Spleen (tissue), 7 donors: ENCODE measurements at regions not wholly inside any gene's neighbourhood (a gene's known extent, or its start where the extent isn't known, plus 50 kb on each side); places are given as distances from the start of the nearest gene placed in this dataset.

ENCODE experiments used
- POLR2A ChIP-seq, 3 donors: fragments of 450-650 bp; IDR thresholded peaks; one replicate each; pipeline ENCODE4 v1.5.1; 2017; ENCODE audit warnings: antibody characterized with exemption in 3 of 3, mild to moderate bottlenecking in 1 of 3
- TF ChIP-seq, protein P1 (sequence below), 11 experiments: fragments of 200-600 bp in 7 of 11; fragments of 450-650 bp in 4 of 11; sonication (generic) in 4 of 11; IDR thresholded peaks in 8 of 11; conservative IDR thresholded peaks in 3 of 11; 1 replicate in 7 of 11; 2 replicates in 4 of 11; pipeline versions ENCODE4 v1.4.0 to v1.8.0; 2016 to 2021; ENCODE audit warnings: antibody characterized with exemption in 11 of 11, inconsistent platforms in 4 of 11, mild to moderate bottlenecking in 1 of 11
- donor health status: DM: no; HTN: no; CAD: no; lungs with moderate emphysema.
- donor health status: DM: no; HTN: no; CAD: no.
- donor health status: DM: no; HTN: no; CAD: no.

DNA sequence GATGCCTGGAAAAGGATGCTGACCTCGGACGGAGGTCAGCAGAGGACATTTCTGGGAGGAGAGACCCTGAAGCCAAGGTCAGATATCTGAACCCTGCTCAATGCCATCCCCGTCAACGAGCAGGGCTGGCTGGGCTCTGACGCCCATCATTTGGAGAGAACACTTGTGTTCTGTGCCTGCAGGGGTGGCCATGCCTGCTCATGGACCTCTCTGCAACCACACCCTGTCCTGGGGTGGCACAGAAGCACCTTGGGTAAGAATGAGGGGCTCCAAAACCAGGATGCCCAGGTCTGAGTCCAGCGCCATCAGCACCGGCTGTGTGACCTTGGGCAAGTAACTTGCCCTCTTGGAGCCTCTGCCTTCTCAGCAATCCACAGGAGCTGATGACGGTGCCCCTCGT is 293.7 kb upstream of the FOXF1 start:
- TF ChIP-seq POLR2A (IDR thresholded peaks at IDR 0.05) = no peak
- TF ChIP-seq, protein P1, sequence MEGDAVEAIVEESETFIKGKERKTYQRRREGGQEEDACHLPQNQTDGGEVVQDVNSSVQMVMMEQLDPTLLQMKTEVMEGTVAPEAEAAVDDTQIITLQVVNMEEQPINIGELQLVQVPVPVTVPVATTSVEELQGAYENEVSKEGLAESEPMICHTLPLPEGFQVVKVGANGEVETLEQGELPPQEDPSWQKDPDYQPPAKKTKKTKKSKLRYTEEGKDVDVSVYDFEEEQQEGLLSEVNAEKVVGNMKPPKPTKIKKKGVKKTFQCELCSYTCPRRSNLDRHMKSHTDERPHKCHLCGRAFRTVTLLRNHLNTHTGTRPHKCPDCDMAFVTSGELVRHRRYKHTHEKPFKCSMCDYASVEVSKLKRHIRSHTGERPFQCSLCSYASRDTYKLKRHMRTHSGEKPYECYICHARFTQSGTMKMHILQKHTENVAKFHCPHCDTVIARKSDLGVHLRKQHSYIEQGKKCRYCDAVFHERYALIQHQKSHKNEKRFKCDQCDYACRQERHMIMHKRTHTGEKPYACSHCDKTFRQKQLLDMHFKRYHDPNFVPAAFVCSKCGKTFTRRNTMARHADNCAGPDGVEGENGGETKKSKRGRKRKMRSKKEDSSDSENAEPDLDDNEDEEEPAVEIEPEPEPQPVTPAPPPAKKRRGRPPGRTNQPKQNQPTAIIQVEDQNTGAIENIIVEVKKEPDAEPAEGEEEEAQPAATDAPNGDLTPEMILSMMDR (IDR thresholded peaks at IDR 0.05 in 8 of 11, conservative IDR thresholded peaks at IDR 0.05 in 3 of 11) = no peak
